ENCODE measurements at regions not wholly inside any gene's neighbourhood (a gene's known extent, or its start where the extent isn't known, plus 50 kb on each side); places are given as distances from the start of the nearest gene placed in this dataset.

DNA sequence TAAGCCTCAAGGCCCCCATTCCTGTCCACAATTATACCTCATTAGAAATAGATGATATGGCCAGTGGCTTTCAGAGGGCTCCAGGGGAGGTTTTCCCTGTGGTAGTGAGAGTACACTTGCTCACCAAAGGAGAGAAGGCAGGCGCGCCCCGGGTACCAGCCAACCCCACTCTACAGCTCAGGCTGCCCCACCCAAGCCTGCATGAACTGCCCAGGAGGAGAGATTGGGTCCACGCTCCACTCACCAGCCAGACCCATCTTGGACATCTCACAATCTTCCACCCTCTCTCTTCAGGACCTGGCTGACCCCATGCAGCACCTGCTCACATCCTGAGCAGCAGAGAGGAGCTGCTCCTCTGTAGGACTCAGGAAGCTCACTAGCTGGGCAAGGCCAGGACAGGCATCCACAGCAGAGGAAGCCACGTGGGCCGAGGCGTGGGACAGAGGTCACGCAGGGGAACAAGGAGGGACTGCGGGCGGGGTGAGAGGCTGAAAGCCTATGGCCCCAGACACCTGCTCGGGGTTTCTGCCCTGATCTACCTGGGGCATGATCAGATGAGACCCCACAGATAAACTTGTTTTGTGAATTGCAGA lies 53.9 kb upstream of the GLI2 start:
- TF ChIP-seq CREB1 (IDR thresholded peaks at IDR 0.05; ENCODE audit: low read depth) (no peak), TCF12 (IDR thresholded peaks at IDR 0.05; ENCODE audit: low read depth) (no peak), TEAD4 (IDR thresholded peaks at IDR 0.05) (no peak), CEBPB (IDR thresholded peaks at IDR 0.05) (no peak), YY1 (IDR thresholded peaks at IDR 0.05; ENCODE audit: low read depth) (no peak), FOXM1 (IDR thresholded peaks at IDR 0.05; ENCODE audit: borderline replicate concordance, low read depth) (no peak), TAF1 (IDR thresholded peaks at IDR 0.05; ENCODE audit: low read depth) (no peak), EGR1 (IDR thresholded peaks at IDR 0.05) (no peak), EP300 (IDR thresholded peaks at IDR 0.05; ENCODE audit: borderline replicate concordance) (no peak), ZBTB7A (IDR thresholded peaks at IDR 0.05; ENCODE audit: low read depth) (no peak), NFIC (IDR thresholded peaks at IDR 0.05) (no peak)
- TF ChIP-seq, protein P1, sequence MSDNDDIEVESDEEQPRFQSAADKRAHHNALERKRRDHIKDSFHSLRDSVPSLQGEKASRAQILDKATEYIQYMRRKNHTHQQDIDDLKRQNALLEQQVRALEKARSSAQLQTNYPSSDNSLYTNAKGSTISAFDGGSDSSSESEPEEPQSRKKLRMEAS (IDR thresholded peaks at IDR 0.05): no peak
- TF ChIP-seq, protein P2, sequence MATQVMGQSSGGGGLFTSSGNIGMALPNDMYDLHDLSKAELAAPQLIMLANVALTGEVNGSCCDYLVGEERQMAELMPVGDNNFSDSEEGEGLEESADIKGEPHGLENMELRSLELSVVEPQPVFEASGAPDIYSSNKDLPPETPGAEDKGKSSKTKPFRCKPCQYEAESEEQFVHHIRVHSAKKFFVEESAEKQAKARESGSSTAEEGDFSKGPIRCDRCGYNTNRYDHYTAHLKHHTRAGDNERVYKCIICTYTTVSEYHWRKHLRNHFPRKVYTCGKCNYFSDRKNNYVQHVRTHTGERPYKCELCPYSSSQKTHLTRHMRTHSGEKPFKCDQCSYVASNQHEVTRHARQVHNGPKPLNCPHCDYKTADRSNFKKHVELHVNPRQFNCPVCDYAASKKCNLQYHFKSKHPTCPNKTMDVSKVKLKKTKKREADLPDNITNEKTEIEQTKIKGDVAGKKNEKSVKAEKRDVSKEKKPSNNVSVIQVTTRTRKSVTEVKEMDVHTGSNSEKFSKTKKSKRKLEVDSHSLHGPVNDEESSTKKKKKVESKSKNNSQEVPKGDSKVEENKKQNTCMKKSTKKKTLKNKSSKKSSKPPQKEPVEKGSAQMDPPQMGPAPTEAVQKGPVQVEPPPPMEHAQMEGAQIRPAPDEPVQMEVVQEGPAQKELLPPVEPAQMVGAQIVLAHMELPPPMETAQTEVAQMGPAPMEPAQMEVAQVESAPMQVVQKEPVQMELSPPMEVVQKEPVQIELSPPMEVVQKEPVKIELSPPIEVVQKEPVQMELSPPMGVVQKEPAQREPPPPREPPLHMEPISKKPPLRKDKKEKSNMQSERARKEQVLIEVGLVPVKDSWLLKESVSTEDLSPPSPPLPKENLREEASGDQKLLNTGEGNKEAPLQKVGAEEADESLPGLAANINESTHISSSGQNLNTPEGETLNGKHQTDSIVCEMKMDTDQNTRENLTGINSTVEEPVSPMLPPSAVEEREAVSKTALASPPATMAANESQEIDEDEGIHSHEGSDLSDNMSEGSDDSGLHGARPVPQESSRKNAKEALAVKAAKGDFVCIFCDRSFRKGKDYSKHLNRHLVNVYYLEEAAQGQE (IDR thresholded peaks at IDR 0.05; ENCODE audit: low read depth): no peak
- TF ChIP-seq, protein P3, sequence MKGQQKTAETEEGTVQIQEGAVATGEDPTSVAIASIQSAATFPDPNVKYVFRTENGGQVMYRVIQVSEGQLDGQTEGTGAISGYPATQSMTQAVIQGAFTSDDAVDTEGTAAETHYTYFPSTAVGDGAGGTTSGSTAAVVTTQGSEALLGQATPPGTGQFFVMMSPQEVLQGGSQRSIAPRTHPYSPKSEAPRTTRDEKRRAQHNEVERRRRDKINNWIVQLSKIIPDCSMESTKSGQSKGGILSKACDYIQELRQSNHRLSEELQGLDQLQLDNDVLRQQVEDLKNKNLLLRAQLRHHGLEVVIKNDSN (IDR thresholded peaks at IDR 0.05): no peak

DNA sequence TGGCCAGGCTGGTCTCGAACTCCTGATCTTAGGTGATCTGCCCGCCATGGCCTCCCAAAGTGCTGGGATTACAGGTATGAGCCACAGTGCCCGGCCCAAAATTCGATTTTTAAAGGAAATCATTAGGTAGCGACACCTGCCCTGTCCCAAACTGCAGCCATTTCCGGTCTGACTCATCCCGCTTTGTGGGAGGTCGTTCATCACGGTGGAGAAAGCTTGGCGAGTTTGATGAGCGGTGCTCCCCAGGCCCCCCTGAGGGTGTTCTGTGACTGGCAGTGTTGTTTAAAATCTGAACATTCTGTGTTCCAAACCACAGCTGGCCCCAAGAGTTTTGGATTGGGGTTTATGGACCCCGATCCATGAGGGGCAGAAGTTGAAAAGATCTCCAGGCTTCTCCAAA lies 53.0 kb upstream of the GLI2 start:
- no peak for TF ChIP-seq RAD21 (IDR thresholded peaks at IDR 0.05; ENCODE audit: low read depth)
- TF ChIP-seq CREB1 (IDR thresholded peaks at IDR 0.05; ENCODE audit: low read depth): no peak
- TF ChIP-seq, protein P2 (IDR thresholded peaks at IDR 0.05; ENCODE audit: low read depth): no peak
- no peak for TF ChIP-seq YY1 (IDR thresholded peaks at IDR 0.05; ENCODE audit: low read depth)
- no peak for TF ChIP-seq NFIC (IDR thresholded peaks at IDR 0.05)
- TF ChIP-seq ZBTB7A (IDR thresholded peaks at IDR 0.05; ENCODE audit: low read depth): no peak
- TF ChIP-seq, protein P1 (IDR thresholded peaks at IDR 0.05): no peak
- TF ChIP-seq, protein P3 (IDR thresholded peaks at IDR 0.05): no peak

DNA sequence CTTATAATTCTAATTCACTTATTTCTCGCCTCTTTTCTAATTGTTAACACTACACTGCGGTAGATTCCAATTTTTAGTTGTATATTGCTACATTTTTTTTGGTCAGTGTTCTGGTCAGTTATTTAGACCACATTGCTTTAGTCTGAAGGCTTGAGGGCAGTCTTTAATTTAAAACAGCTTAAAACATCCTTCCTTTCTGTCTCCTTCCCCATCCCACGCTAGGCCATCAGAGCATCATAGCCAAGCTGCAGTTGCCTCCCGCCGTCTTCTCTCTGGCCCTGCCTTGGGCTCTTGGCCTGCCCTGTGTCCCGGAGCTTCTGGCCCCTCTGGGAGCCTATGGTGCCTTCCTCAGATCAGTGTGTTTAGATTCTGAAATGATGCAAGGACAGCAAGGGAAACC lies 52.6 kb upstream of the GLI2 start:
- TF ChIP-seq, protein P1 (IDR thresholded peaks at IDR 0.05): no peak
- TF ChIP-seq TCF12 (IDR thresholded peaks at IDR 0.05; ENCODE audit: low read depth) (no peak), CEBPB (IDR thresholded peaks at IDR 0.05) (no peak), TAF1 (IDR thresholded peaks at IDR 0.05; ENCODE audit: low read depth) (no peak), EGR1 (IDR thresholded peaks at IDR 0.05) (no peak), EP300 (IDR thresholded peaks at IDR 0.05; ENCODE audit: borderline replicate concordance) (no peak), TEAD4 (IDR thresholded peaks at IDR 0.05) (no peak)

DNA sequence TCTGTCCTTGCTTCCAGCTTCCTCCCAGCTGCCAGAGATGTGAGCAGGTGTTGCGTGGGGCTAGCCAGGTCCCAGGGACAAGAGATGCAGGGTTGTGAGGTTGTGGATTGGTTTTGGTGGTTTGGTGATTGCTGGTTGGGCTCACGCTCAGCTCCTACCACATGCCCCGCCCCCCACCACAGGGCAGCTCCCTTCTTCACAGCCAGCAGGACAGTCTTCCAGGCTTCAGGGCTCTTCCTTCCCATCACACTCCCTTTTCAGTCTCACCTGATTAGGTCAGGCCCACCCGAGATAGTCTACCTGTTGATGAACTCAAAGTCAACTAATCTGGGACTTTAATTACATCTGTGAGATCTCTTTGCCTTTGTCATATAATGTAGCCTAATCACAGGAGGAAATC lies 52.0 kb upstream of the GLI2 start:
- no peak for TF ChIP-seq NFIC (IDR thresholded peaks at IDR 0.05)
- TF ChIP-seq TEAD4 (IDR thresholded peaks at IDR 0.05): no peak
- no peak for TF ChIP-seq CREB1 (IDR thresholded peaks at IDR 0.05; ENCODE audit: low read depth)

DNA sequence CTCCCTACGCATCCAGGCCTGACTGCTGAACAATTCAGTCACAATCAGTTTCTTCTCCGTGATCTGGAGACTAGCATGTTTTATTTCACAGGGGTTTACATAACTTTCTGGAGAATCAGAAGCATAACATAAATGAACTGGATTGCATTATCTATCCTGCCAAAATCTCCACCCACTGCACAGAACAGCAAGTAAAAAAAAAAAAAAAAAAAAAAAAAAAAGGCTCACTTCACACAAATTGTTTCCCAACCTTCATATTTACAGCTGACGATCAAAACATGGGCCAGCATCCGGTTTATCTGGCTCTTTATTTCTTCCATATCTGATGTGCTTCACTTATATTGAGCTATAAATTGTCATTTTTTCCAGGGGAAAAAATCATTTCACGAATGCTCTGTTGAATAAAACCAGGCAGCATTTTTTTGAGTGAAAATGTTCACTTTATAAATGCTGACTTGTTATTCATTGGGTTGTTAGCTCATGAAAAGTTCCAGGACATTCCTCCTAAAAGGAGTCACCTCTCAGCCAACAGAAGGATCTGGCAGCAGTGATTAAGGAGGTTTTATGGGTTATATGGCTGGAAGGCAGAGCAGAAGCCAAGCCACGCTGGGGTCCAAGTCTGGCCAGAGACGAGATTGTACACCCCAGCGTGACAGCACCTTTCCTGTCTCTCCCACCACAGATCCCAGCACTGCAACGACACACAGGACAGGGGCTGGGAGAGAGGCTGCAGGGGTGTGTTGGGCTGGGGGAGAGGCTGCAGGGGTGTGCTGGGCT lies 51.2 kb upstream of the GLI2 start:
- TF ChIP-seq EGR1 (IDR thresholded peaks at IDR 0.05) (no peak), TCF12 (IDR thresholded peaks at IDR 0.05; ENCODE audit: low read depth) (no peak), RAD21 (IDR thresholded peaks at IDR 0.05; ENCODE audit: low read depth) (no peak), FOXM1 (IDR thresholded peaks at IDR 0.05; ENCODE audit: borderline replicate concordance, low read depth) (no peak), ZBTB7A (IDR thresholded peaks at IDR 0.05; ENCODE audit: low read depth) (no peak), EP300 (IDR thresholded peaks at IDR 0.05; ENCODE audit: borderline replicate concordance) (no peak), YY1 (IDR thresholded peaks at IDR 0.05; ENCODE audit: low read depth) (no peak), TAF1 (IDR thresholded peaks at IDR 0.05; ENCODE audit: low read depth) (no peak), CREB1 (IDR thresholded peaks at IDR 0.05; ENCODE audit: low read depth) (no peak), TEAD4 (IDR thresholded peaks at IDR 0.05) (no peak), CEBPB (IDR thresholded peaks at IDR 0.05) (no peak), NFIC (IDR thresholded peaks at IDR 0.05) (no peak)
- TF ChIP-seq, protein P3 (IDR thresholded peaks at IDR 0.05): no peak
- TF ChIP-seq, protein P2 (IDR thresholded peaks at IDR 0.05; ENCODE audit: low read depth): no peak
- TF ChIP-seq, protein P1 (IDR thresholded peaks at IDR 0.05): no peak
